Osteoblast (primary cell): ENCODE measurements at regions not wholly inside any gene's neighbourhood (a gene's known extent, or its start where the extent isn't known, plus 50 kb on each side); places are given as distances from the start of the nearest gene placed in this dataset.

Experiments
- DNase-seq: peaks from one replicate; pipeline ENCODE4 v3.0.0; 2011; ENCODE audit warnings: low spot score, mixed read lengths; ENCODE audit not compliant: insufficient read length; ENCODE audit errors: missing footprints
- H2AFZ ChIP-seq: 2 replicates; pipeline ENCODE4 v1.6.0; 2011; ENCODE audit warnings: mild to moderate bottlenecking, low read length
- H3K27ac ChIP-seq: 2 replicates; pipeline ENCODE4 v1.5.1; 2011; ENCODE audit warnings: mild to moderate bottlenecking, low read depth, low read length, moderate library complexity
- H3K27me3 ChIP-seq: 2 replicates; pipeline ENCODE4 v1.6.0; 2012; ENCODE audit warnings: mild to moderate bottlenecking, control low read depth, inconsistent platforms, low read length, moderate library complexity; ENCODE audit not compliant: insufficient read depth
- H3K36me3 ChIP-seq: 2 replicates; pipeline ENCODE4 v1.5.1; 2011; ENCODE audit warnings: mild to moderate bottlenecking, low read length, control low read depth, moderate library complexity; ENCODE audit not compliant: insufficient read depth
- H3K4me1 ChIP-seq: 2 replicates; pipeline ENCODE4 v1.5.1; 2011; ENCODE audit warnings: mild to moderate bottlenecking, low read length, control low read depth, moderate library complexity; ENCODE audit not compliant: insufficient read depth
- H3K4me2 ChIP-seq: 2 replicates; pipeline ENCODE4 v1.6.0; 2011; ENCODE audit warnings: mild to moderate bottlenecking, low read length; ENCODE audit not compliant: insufficient read depth
- H3K4me3 ChIP-seq: fragments of 200-600 bp; sonication (generic); 3 replicates; pipeline ENCODE4 v1.5.1; 2012; ENCODE audit warnings: mild to moderate bottlenecking, low read length, inconsistent platforms; ENCODE audit not compliant: insufficient read depth
- H3K79me2 ChIP-seq: 2 replicates; pipeline ENCODE4 v1.6.0; 2012; ENCODE audit warnings: mild to moderate bottlenecking, low read length, control low read depth, inconsistent platforms; ENCODE audit not compliant: insufficient read depth
- H3K9me3 ChIP-seq: 2 replicates; pipeline ENCODE4 v1.5.1; 2011; ENCODE audit warnings: low read depth, low read length, control low read depth
- H4K20me1 ChIP-seq: 2 replicates; pipeline ENCODE4 v1.6.0; 2012; ENCODE audit warnings: mild to moderate bottlenecking, low read length, control low read depth; ENCODE audit not compliant: insufficient read depth
- TF ChIP-seq, protein P1 (sequence below): IDR thresholded peaks from 2 replicates; pipeline ENCODE4 v1.5.1; 2011; ENCODE audit warnings: mild to moderate bottlenecking, low read depth, low read length, moderate library complexity; ENCODE audit errors: extremely low read depth

DNA sequence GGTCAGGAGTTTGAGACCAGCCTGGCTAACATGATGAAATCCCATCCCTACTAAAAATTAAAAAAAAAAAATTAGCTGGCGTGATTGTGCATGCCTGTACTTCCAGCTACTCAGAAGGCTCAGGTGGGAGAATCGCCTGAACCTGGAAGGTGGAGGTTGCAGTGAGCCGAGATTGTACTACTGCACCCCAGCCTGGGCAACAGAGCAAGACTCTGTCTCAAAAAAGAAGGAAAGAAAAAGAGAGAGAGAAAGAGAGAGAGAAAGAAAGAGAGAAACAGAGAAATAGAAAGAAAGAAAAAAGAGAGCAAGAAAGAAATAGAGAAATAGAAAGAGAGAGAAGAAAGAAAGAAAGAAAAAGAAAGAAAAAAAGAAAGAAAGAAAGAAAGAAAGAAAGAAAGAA lies 292.8 kb upstream of the KLF6 start:
- no peaks in the 10 kb centered on the region for H3K27me3 ChIP-seq
- no peak for DNase-seq
- TF ChIP-seq, protein P1, sequence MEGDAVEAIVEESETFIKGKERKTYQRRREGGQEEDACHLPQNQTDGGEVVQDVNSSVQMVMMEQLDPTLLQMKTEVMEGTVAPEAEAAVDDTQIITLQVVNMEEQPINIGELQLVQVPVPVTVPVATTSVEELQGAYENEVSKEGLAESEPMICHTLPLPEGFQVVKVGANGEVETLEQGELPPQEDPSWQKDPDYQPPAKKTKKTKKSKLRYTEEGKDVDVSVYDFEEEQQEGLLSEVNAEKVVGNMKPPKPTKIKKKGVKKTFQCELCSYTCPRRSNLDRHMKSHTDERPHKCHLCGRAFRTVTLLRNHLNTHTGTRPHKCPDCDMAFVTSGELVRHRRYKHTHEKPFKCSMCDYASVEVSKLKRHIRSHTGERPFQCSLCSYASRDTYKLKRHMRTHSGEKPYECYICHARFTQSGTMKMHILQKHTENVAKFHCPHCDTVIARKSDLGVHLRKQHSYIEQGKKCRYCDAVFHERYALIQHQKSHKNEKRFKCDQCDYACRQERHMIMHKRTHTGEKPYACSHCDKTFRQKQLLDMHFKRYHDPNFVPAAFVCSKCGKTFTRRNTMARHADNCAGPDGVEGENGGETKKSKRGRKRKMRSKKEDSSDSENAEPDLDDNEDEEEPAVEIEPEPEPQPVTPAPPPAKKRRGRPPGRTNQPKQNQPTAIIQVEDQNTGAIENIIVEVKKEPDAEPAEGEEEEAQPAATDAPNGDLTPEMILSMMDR: no peak
- H3K27ac ChIP-seq: no peak overlapping the region
- peaks cover 35% of the 10 kb centered on the region for H3K4me1 ChIP-seq
- H3K36me3 ChIP-seq: no peaks in the 10 kb centered on the region
- H3K4me3 ChIP-seq: no peak overlapping the region
- H3K79me2 ChIP-seq: no peaks in the 10 kb centered on the region
- no peak overlapping the region for H2AFZ ChIP-seq
- H4K20me1 ChIP-seq: no peaks in the 10 kb centered on the region
- no peak overlapping the region for H3K4me2 ChIP-seq
- no peaks in the 10 kb centered on the region for H3K9me3 ChIP-seq

DNA sequence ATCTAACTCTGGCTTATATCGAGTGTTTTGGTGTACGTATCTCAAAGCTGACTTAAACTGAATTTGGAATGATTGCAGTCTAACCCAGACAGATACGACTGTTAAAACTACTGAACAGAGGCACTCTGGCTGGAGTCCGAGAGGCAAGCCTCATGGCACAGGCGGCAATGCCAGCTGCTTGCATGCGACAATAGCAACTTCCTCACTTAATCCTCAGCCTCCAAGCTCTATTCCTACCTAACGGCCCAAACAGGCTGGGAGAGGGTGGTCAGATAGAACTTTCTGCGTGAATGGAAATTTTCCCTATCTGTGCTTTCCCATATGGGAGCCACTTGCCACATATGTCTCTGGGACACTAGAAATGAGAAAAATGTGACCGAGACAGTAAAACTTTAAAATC lies 292.0 kb upstream of the KLF6 start:
- Histone ChIP-seq H3K79me2 (no peaks in the 10 kb centered on the region), H3K4me3 (no peak overlapping the region), H3K27ac (no peak overlapping the region), H4K20me1 (no peaks in the 10 kb centered on the region), H3K9me3 (no peaks in the 10 kb centered on the region), H3K4me1 (peaks cover 34% of the 10 kb centered on the region), H3K36me3 (no peaks in the 10 kb centered on the region), H3K27me3 (no peaks in the 10 kb centered on the region), H2AFZ (no peak overlapping the region), H3K4me2 (no peak overlapping the region)
- TF ChIP-seq, protein P1: no peak
- DNase-seq: no peak

DNA sequence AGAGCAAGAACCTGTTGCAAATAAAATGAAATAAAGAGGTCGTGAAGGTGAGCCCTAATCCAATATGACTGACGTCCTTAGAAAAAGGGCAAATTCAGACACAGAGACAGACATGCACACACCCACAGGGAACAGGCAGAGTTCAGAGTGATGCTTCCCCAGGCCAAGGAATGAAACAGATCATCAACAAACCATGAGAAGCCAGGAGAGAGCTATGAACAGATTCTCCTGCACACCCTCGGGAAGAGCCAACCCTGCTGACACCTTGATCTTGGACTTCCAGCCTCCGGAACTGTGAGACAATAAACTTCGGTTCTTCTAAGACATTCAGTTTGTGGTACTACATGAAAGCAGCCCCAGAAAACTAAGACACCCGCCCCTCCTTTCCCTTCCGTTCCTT lies 290.4 kb upstream of the KLF6 start:
- no peaks in the 10 kb centered on the region for H3K36me3 ChIP-seq
- H3K4me2 ChIP-seq: no peak overlapping the region
- peak overlapping the region; percentile 75 for H3K27ac ChIP-seq
- H3K4me3 ChIP-seq: no peak overlapping the region
- H3K27me3 ChIP-seq: no peaks in the 10 kb centered on the region
- H3K9me3 ChIP-seq: no peaks in the 10 kb centered on the region
- H4K20me1 ChIP-seq: no peaks in the 10 kb centered on the region
- no peak for DNase-seq
- TF ChIP-seq, protein P1: no peak
- peaks cover 28% of the 10 kb centered on the region for H3K4me1 ChIP-seq
- no peaks in the 10 kb centered on the region for H3K79me2 ChIP-seq
- no peak overlapping the region for H2AFZ ChIP-seq

DNA sequence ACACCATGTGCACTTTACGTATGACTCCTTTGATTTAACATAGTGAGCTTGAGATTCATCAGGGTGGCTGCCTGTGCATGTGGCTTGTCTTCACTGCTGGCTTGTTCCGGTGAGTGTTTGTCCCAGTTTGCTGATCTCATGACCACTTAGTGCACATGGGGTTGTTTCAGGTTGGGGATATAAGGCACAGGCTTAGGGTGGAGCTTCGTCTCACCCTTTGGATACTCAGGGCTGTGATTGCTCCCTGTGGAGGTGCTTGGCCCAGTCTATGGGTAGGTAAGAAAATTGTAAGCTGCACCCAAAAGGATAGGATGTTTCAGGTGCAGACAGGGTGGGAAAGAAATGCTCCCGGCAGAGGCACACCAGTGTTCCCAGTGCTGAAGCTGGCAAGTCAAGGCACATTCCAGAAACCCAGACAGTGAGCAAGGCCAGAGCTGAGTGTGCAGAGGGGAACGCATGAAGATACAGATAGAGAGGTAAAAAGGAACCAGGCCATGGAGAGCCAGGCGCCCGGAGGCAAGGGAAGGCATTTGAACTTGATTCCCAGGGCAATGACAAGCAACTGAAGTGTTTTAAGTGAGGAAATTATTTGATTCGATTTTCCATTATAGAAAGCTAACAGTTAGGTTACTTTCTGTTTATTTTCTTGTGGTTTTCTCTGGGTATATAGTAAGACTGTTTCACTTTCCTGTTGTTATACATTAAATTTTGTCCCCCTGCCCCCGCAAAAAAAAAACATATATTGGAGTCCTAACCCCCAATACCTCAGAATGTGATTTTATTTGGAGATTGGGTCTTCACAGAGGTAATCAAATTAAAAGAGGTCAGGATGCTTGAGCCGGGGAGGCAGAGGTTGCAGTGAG lies 289.8 kb upstream of the KLF6 start:
- Histone ChIP-seq H3K4me1 (peaks cover 34% of the 10 kb centered on the region), H3K36me3 (no peaks in the 10 kb centered on the region), H4K20me1 (no peaks in the 10 kb centered on the region), H3K27ac (peak overlapping the region; percentile 75), H3K4me2 (peak overlapping the region; percentile 20), H3K4me3 (no peak overlapping the region), H3K9me3 (no peaks in the 10 kb centered on the region), H3K27me3 (no peaks in the 10 kb centered on the region), H3K79me2 (no peaks in the 10 kb centered on the region), H2AFZ (peak overlapping the region; percentile 8)
- DNase-seq: peak; percentile 43
- TF ChIP-seq, protein P1: no peak
